SK-N-SH (cell line): ENCODE measurements at regions not wholly inside any gene's neighbourhood (a gene's known extent, or its start where the extent isn't known, plus 50 kb on each side); places are given as distances from the start of the nearest gene placed in this dataset.

Source experiments
- CTCF ChIA-PET: fragments of 300-600, 350-600 bp; formaldehyde crosslinking; extraction: SDS; loops from one replicate; lab custom pipeline; 2021; lab: Yijun Ruan, JAX
- POLR2A ChIA-PET: fragments of 350-600 bp; sonication (Branson Sonifier 250); formaldehyde crosslinking; extraction: SDS; loops from one replicate; lab custom pipeline; 2020; ENCODE audit warnings: antibody characterized with exemption, inconsistent platforms; lab: Yijun Ruan, JAX
- DNase-seq: peaks from one replicate; pipeline ENCODE4 v3.0.0; 2012
- H2AFZ ChIP-seq: fragments of 200-600 bp; sonication (generic); 2 replicates; pipeline ENCODE4 v1.8.1; 2016; ENCODE audit warnings: antibody characterized with exemption, mild to moderate bottlenecking, low read depth
- H3F3A ChIP-seq: fragments of 200-600 bp; sonication (generic); replicated peaks from 2 replicates; pipeline ENCODE3; 2016; ENCODE audit warnings: antibody characterized with exemption, mild to moderate bottlenecking; ENCODE audit not compliant: insufficient read depth
- H3K27ac ChIP-seq, 2 experiments: fragments of 200-500 bp in 1 of 2; fragments of 200-600 bp in 1 of 2; sonication (Bioruptor generic) in 1 of 2; sonication (generic), shearing (Covaris generic) in 1 of 2; 2 replicates each; pipeline versions ENCODE4 v1.5.1 to v1.6.1; 2014 to 2016; ENCODE audit warnings: low read depth in 2 of 2, inconsistent platforms in 1 of 2, low read length in 1 of 2, mild to moderate bottlenecking in 1 of 2, mixed read lengths in 1 of 2
- H3K27me3 ChIP-seq: fragments of 200-600 bp; sonication (generic), shearing (Covaris generic); 2 replicates; pipeline ENCODE4 v1.6.1; 2016; ENCODE audit warnings: mixed run types; ENCODE audit not compliant: insufficient read depth
- H3K36me3 ChIP-seq, 2 experiments: fragments of 200-500 bp in 1 of 2; fragments of 200-600 bp in 1 of 2; sonication (Bioruptor generic) in 1 of 2; sonication (generic) in 1 of 2; replicated peaks in 1 of 2; 2 replicates each; pipeline versions ENCODE3 to v1.5.1; 2014 to 2016; ENCODE audit warnings: low read length in 1 of 2, mild to moderate bottlenecking in 1 of 2; ENCODE audit not compliant: insufficient read depth in 2 of 2, control insufficient read depth in 1 of 2
- H3K4me1 ChIP-seq, 2 experiments: fragments of 200-500 bp in 1 of 2; fragments of 200-600 bp in 1 of 2; sonication (Bioruptor generic) in 1 of 2; sonication (generic), shearing (Covaris generic) in 1 of 2; 2 replicates each; pipeline versions ENCODE4 v1.5.1 to v1.6.1; 2014 to 2016; ENCODE audit warnings: low read depth in 1 of 2, low read length in 1 of 2, mixed run types in 1 of 2; ENCODE audit not compliant: insufficient read depth in 2 of 2, control insufficient read depth in 1 of 2
- H3K4me2 ChIP-seq: fragments of 200-600 bp; sonication (generic), shearing (Covaris generic); 2 replicates; pipeline ENCODE4 v1.6.1; 2017; ENCODE audit warnings: mixed run types
- H3K4me3 ChIP-seq, 2 experiments: fragments of 200-500 bp in 1 of 2; fragments of 200-600 bp in 1 of 2; sonication (Bioruptor generic) in 1 of 2; sonication (generic), shearing (Covaris generic) in 1 of 2; 2 replicates each; pipeline versions ENCODE4 v1.5.1 to v1.8.1; 2014 to 2016; ENCODE audit warnings: low read depth in 2 of 2, inconsistent platforms in 1 of 2, low read length in 1 of 2, mild to moderate bottlenecking in 1 of 2, mixed read lengths in 1 of 2, moderate library complexity in 1 of 2
- H3K79me2 ChIP-seq: fragments of 200-600 bp; sonication (generic); 2 replicates; pipeline ENCODE4 v1.8.1; 2017; ENCODE audit warnings: mild to moderate bottlenecking; ENCODE audit not compliant: insufficient read depth
- H3K9ac ChIP-seq: fragments of 200-600 bp; sonication (generic); 2 replicates; pipeline ENCODE4 v1.6.1; 2017; ENCODE audit warnings: mixed run types
- H3K9me2 ChIP-seq: fragments of 200-600 bp; sonication (generic); 2 replicates; pipeline ENCODE4 v1.6.1; 2017; ENCODE audit warnings: mixed run types
- H3K9me3 ChIP-seq: fragments of 200-600 bp; sonication (generic); 2 replicates; pipeline ENCODE4 v1.6.1; 2017; ENCODE audit warnings: mixed run types, mild to moderate bottlenecking, moderate library complexity
- H4K20me1 ChIP-seq: fragments of 200-600 bp; sonication (generic); 2 replicates; pipeline ENCODE4 v1.6.1; 2017; ENCODE audit warnings: mild to moderate bottlenecking, mixed run types; ENCODE audit not compliant: insufficient read depth
- CHD2 ChIP-seq: fragments of 150-350 bp; IDR thresholded peaks from 2 replicates; pipeline ENCODE4 v1.6.1; 2018; ENCODE audit warnings: low read length; ENCODE audit not compliant: partially characterized antibody
- FOSL2 ChIP-seq: IDR thresholded peaks from 2 replicates; pipeline ENCODE4 v1.4.0; 2012; ENCODE audit warnings: low read depth, mild to moderate bottlenecking, moderate library complexity, borderline replicate concordance
- FOXJ3 ChIP-seq: sonication (generic); formaldehyde crosslinking; IDR thresholded peaks from 2 replicates; pipeline ENCODE4 v1.5.1; 2020; ENCODE audit warnings: mild to moderate bottlenecking, missing genetic modification reagents
- IRF3 ChIP-seq: fragments of 150-350 bp; IDR thresholded peaks from 2 replicates; pipeline ENCODE4 v1.6.1; 2016; ENCODE audit warnings: mild to moderate bottlenecking, low read depth, low read length
- MEF2A ChIP-seq: IDR thresholded peaks from 2 replicates; pipeline ENCODE4 v1.4.0; 2012; ENCODE audit warnings: low read depth, borderline replicate concordance
- PBX3 ChIP-seq: IDR thresholded peaks from 2 replicates; pipeline ENCODE4; 2012
- POLR2AphosphoS5 ChIP-seq: IDR thresholded peaks from 2 replicates; pipeline ENCODE4 v1.6.1; 2012; ENCODE audit warnings: low read depth, low read length
- RCOR1 ChIP-seq: fragments of 150-350 bp; IDR thresholded peaks from 2 replicates; pipeline ENCODE4 v1.6.1; 2017; ENCODE audit warnings: antibody characterized with exemption, low read length
- REST ChIP-seq: IDR thresholded peaks from 2 replicates; pipeline ENCODE4 v1.6.1; 2012; ENCODE audit warnings: mild to moderate bottlenecking, low read depth, low read length, moderate library complexity
- RFX5 ChIP-seq: IDR thresholded peaks from 2 replicates; pipeline ENCODE4 v1.6.1; 2012; ENCODE audit warnings: mild to moderate bottlenecking, improper control_type of control experiment, low read length
- RXRA ChIP-seq: IDR thresholded peaks from 2 replicates; pipeline ENCODE4 v1.4.0; 2012; ENCODE audit warnings: low read depth, mild to moderate bottlenecking, borderline replicate concordance
- SIN3A ChIP-seq: IDR thresholded peaks from 2 replicates; pipeline ENCODE4 v1.6.1; 2012; ENCODE audit warnings: low read depth, mild to moderate bottlenecking, low read length, moderate library complexity, borderline replicate concordance
- TEAD4 ChIP-seq: IDR thresholded peaks from 2 replicates; pipeline ENCODE4 v1.4.0; 2012; ENCODE audit warnings: mild to moderate bottlenecking, borderline replicate concordance; ENCODE audit not compliant: insufficient read depth
- whole genome bisulfite sequencing: methylation state at CpG from one replicate; pipeline ENCODE4 v1.1.6; 2017; ENCODE audit warnings: low lambda C conversion rate; 5-methylcytosine and 5-hydroxymethylcytosine counted together

GRCh38 chr10:10702211-10702610, 315.5 kb upstream of the CELF2 start:
- CTCF ChIA-PET, result no interaction called here
- no peak overlapping the region for H3K9ac ChIP-seq
- no peaks in the 10 kb centered on the region for H3K27me3 ChIP-seq
- no peaks in the 10 kb centered on the region for H3F3A ChIP-seq
- POLR2A ChIA-PET, result no interaction called here
- 5% methylated on average over 1 of the region's 1 CpG for WGBS
- no peaks in the 10 kb centered on the region for H4K20me1 ChIP-seq
- H3K9me3 ChIP-seq, result no peaks in the 10 kb centered on the region; the same call in 1 of the 2 replicates
- H3K36me3 ChIP-seq, result no peaks in the 10 kb centered on the region
- no peak overlapping the region for H2AFZ ChIP-seq
- TF ChIP-seq RXRA (no peak), RFX5 (no peak), PBX3 (no peak), MEF2A (no peak), RCOR1 (no peak), CHD2 (no peak), REST (no peak)
- TF ChIP-seq, all 33 proteins: peak for 0
- Histone ChIP-seq H3K27ac (no peak overlapping the region), H3K4me2 (no peak overlapping the region), H3K9me2 (no peaks in the 10 kb centered on the region), H3K4me3 (no peak overlapping the region), H3K79me2 (no peaks in the 10 kb centered on the region), H3K4me1 (no peaks in the 10 kb centered on the region)
- no peak for DNase-seq

GRCh38 chr10:10703382-10703781, 314.3 kb upstream of the CELF2 start:
- WGBS, result 15% methylated on average over 2 of the region's 2 CpGs
- CTCF ChIA-PET, result no interaction called here
- no peaks in the 10 kb centered on the region; the same call in 1 of the 2 replicates for H3K9me3 ChIP-seq

More at GRCh38 chr10:10703382-10703781, 314.3 kb upstream of the CELF2 start:
- H3K27me3 ChIP-seq, result no peaks in the 10 kb centered on the region
- H2AFZ ChIP-seq, result no peak overlapping the region
- H3K9ac ChIP-seq, result no peak overlapping the region
- no peak overlapping the region for H3K4me3 ChIP-seq
- H3K4me1 ChIP-seq, result no peaks in the 10 kb centered on the region
- H3K4me2 ChIP-seq, result no peak overlapping the region
- no peaks in the 10 kb centered on the region for H3K36me3 ChIP-seq
- H3K9me2 ChIP-seq, result no peaks in the 10 kb centered on the region
- no peak overlapping the region for H3K27ac ChIP-seq
- no peak for DNase-seq
- TF ChIP-seq IRF3 (no peak), TEAD4 (no peak), CHD2 (no peak), POLR2AphosphoS5 (no peak), FOXJ3 (CRISPR knock-in tag) (no peak), FOSL2 (no peak), SIN3A (no peak)
- TF ChIP-seq, all 33 proteins: peak for 0
- POLR2A ChIA-PET, result no interaction called here
- Histone ChIP-seq H3F3A (no peaks in the 10 kb centered on the region), H4K20me1 (no peaks in the 10 kb centered on the region), H3K79me2 (no peaks in the 10 kb centered on the region)
